HG03045 (cell line): ENCODE measurements at regions not wholly inside any gene's neighbourhood (a gene's known extent, or its start where the extent isn't known, plus 50 kb on each side); places are given as distances from the start of the nearest gene placed in this dataset.
"Not testable (repeated sequence)": the region's sequence is repeated elsewhere in the genome, so short reads cannot be mapped to it uniquely, and the experiment has no call there.

Experiments used
- ATAC-seq: cut with Tn5 transposase; IDR thresholded peaks from one replicate; pipeline ENCODE4 v1.9.1; 2021; ENCODE audit warnings: mild to moderate bottlenecking, moderate library complexity; ENCODE audit not compliant: unreplicated experiment

- ATAC-seq: no peak
Measured at GRCh38 chr7:69184339-69184738, 413.9 kb upstream of the AUTS2 start.

DNA sequence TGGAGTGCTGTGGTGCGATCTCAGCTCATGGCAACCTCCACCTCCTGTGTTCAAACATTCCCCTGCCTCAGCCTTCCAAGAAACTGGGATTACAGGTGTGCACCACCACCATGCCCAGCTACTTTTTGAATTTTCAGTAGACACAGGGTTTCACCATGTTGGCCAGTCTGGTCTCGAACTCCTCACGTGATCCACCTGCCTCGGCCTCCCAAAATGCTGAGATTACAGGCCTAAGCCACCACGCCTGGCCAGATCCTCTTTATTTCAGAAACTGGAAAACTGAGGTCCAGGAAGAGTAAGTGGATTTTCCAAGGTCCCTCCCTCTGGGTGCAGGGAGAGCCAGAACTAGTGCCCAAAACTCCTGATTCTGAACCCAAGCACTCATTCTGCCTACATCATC is 413.1 kb upstream of the AUTS2 start:
- no peak for ATAC-seq

- ATAC-seq: no peak
Measured at GRCh38 chr7:69186974-69187373, 411.3 kb upstream of the AUTS2 start.

DNA sequence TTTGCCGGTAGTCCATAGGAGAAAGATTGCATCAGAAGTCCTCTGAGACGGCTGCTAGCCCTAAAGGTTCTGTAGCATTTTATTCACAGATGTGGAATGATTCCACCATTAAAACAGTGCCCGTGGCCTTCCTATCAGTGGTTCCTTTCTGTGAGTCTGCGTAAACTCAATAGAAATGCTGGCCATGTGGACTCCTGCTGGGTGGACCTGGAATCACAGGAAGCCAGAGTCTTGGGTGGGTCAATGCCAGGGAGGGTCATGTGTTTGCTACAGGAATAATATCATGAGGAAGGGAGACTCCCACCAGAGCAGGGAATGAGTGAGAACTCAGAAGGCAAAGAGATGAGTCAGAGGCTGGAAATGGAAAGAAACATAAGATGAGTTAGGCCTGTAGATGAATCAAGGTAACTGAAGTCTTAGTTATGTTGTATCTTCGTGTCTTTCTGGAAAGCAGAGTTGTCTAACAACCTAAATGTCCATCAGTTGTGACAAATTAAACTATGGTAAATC is 410.4 kb upstream of the AUTS2 start:
- no peak for ATAC-seq

- no peak for ATAC-seq
Measured at GRCh38 chr7:69189406-69189805, 408.9 kb upstream of the AUTS2 start.

- no peak for ATAC-seq
Measured at GRCh38 chr7:69190025-69190424, 408.2 kb upstream of the AUTS2 start.

DNA sequence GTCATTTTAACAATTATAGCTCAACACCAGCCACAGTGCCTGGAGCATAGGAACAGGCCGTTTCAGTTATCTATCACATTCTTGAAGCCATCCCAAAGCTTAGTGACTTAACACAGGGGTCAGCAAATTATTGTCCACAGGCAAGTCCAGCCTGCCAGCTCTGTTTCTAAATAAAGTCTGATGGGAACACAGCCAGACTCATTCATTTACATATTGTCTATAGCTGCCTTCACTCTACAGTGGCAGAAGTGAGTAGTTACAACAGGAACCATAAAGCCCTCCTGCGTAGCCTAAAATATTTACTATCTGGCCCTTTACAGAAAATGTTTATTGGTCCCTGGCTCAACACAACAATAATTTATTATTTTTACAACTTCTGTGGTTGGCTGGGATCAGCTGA is 407.5 kb upstream of the AUTS2 start:
- ATAC-seq: no peak

DNA sequence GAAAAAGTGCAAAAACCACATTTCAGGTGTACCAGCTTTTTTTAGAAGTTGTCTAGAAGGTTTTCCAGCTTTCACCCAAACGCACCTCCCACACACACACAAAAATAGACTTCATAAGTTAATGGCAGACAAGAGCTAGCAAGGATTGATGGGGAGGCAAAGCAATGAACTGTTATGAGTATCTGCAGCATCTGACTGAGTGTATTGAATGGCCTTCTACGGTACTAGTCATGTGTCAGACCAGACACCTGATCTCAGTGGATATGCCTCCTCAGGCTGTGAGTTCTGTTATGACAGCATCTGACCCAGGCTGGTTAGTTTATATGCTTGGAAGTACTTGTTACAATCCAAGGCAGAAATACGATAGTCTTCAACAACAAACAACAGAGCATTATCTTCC is 406.1 kb upstream of the AUTS2 start:
- no peak for ATAC-seq

DNA sequence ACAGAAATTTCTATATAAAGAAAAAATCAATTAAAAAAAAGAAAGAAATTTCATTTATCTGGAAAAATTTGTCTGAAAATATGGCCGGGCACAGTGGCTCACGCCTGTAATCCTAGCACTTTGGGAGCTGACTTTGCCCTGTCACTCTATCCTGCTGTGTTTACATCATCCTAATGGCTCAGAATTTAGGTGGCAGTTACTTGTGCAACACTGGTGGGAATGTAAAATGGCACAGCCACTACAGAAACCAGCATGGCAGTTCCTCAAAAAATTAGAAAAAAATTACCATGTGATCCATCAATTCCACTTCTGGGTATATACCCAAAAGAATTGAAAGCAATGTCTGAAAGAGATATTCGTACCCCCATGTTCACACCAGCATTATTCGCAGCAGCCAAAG is 405.2 kb upstream of the AUTS2 start:
- ATAC-seq: no peak

GRCh38 chr7:69196593-69196992 is 401.7 kb upstream of the AUTS2 start:
- ATAC-seq: no peak

GRCh38 chr7:69198250-69198649 is 400.0 kb upstream of the AUTS2 start:
- no peak for ATAC-seq

DNA sequence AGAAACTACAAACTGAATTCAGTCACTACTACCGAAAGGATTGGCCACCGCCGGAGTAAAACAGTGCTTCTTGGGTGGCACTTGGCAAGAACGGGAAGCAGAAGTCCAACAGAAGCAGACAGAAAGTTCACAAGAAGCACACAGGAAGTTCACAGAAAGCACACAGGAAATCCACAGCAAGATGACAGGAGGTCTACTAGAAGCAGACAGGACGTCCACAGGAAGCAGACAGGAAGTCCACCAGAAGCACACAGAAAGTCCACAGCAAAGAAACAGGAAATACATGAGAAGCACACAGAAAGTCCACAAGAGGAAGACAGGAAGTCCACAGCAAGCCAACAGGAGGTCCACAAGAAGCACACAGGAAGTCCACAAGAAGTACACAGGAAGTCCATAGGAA is 399.2 kb upstream of the AUTS2 start:
- ATAC-seq: no peak

GRCh38 chr7:69199661-69200060 is 398.6 kb upstream of the AUTS2 start:
- no peak for ATAC-seq

DNA sequence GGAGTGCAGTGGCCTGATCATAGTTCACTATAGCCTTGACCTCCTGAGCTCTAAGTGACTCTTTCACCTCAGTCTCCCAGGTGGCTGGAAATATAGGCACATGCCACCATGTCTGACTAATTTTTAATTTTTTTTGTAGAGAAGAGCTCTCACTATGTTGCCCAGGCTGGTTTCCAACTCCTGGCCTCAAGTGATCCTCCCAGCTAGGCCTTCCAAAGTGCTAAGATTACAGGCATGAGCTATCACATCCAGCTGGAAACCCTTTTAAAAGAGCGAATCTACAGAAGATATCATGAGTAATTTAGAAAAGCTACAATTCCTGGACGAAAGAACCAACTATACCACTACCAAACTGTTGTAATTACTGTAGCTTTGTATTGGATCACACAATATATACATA is 394.4 kb upstream of the AUTS2 start:
- no peak for ATAC-seq

DNA sequence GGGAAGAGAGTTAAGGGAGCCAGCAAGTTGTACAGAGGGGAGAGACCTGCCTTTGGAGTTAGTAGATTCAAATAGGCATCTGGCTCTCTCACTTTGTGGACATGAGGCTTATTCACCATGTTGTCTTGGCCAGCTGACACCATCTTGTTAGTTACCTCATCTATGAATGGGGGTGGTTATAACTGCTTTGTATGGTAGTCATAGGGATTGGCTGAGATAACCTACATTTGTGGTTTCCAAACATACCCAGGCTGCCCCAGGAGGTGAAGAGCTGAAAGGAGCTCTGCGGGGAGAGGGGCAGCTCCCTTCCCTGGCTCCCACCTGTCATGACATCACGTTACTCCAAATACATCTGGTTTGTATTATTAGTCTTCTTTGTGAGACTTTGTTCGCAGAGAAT is 393.3 kb upstream of the AUTS2 start:
- no peak for ATAC-seq

GRCh38 chr7:69205581-69205980 is 392.7 kb upstream of the AUTS2 start:
- no peak for ATAC-seq

- no peak for ATAC-seq
Measured at GRCh38 chr7:69208276-69208675, 390.0 kb upstream of the AUTS2 start.

- peak; percentile 75 for ATAC-seq
Measured at GRCh38 chr7:69208848-69209247, 389.4 kb upstream of the AUTS2 start.

GRCh38 chr7:69211336-69211735 is 386.9 kb upstream of the AUTS2 start:
- no peak for ATAC-seq

- no peak for ATAC-seq
Measured at GRCh38 chr7:69211739-69212138, 386.5 kb upstream of the AUTS2 start.

DNA sequence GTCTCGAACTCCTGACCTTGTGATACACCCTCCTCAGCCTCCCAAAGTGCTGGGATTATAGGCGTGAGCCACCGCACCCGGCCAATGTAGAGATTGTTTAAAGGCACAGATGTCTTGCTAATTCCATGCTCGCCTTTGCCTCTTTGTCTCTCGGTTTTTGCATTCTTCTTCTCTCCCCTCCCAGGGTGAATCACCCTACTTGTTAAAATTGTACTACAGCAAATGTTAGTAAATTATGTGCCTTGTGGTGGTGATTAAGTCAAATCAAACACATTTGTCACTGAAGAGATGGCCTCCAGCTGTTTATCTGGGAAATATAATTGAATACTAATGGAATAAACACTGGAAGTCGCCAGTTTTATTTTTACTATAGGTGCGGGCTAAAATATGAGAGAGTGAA is 384.4 kb upstream of the AUTS2 start:
- no peak for ATAC-seq

GRCh38 chr7:69215516-69215915 is 382.8 kb upstream of the AUTS2 start:
- not testable (repeated sequence) for ATAC-seq

- no peak for ATAC-seq
Measured at GRCh38 chr7:69217516-69218350, 380.5 kb upstream of the AUTS2 start.
